HFFc6 (cell line): ENCODE measurements at regions not wholly inside any gene's neighbourhood (a gene's known extent, or its start where the extent isn't known, plus 50 kb on each side); places are given as distances from the start of the nearest gene placed in this dataset.

ENCODE experiments used
- DNase-seq: peaks from one replicate; pipeline ENCODE4 v3.0.0-alpha.2; 2018
- H3K27ac Mint-ChIP-seq: 2 replicates; pipeline ENCODE4 v1.8.0; 2020; ENCODE audit warnings: mild to moderate bottlenecking, mixed read lengths
- H3K27me3 Mint-ChIP-seq: 2 replicates; pipeline ENCODE4 v1.8.0; 2021; ENCODE audit warnings: mild to moderate bottlenecking, moderate library complexity, mixed read lengths; ENCODE audit not compliant: insufficient read depth
- H3K36me3 Mint-ChIP-seq: 2 replicates; pipeline ENCODE4 v1.8.0; 2021; ENCODE audit warnings: low read depth, mixed read lengths
- H3K4me1 Mint-ChIP-seq: 2 replicates; pipeline ENCODE4 v1.8.0; 2020; ENCODE audit warnings: low read depth, mixed read lengths
- H3K4me3 Mint-ChIP-seq: 2 replicates; pipeline ENCODE4 v1.8.0; 2020; ENCODE audit warnings: mild to moderate bottlenecking, moderate library complexity, mixed read lengths
- H3K9me3 Mint-ChIP-seq: 2 replicates; pipeline ENCODE4 v1.8.0; 2020; ENCODE audit warnings: mild to moderate bottlenecking, mixed read lengths
- TF ChIP-seq, protein P1 (sequence below): fragments of 200-600 bp; sonication (generic); IDR thresholded peaks from 2 replicates; pipeline ENCODE4 v1.5.0; 2021; ENCODE audit warnings: antibody characterized with exemption, mild to moderate bottlenecking

DNA sequence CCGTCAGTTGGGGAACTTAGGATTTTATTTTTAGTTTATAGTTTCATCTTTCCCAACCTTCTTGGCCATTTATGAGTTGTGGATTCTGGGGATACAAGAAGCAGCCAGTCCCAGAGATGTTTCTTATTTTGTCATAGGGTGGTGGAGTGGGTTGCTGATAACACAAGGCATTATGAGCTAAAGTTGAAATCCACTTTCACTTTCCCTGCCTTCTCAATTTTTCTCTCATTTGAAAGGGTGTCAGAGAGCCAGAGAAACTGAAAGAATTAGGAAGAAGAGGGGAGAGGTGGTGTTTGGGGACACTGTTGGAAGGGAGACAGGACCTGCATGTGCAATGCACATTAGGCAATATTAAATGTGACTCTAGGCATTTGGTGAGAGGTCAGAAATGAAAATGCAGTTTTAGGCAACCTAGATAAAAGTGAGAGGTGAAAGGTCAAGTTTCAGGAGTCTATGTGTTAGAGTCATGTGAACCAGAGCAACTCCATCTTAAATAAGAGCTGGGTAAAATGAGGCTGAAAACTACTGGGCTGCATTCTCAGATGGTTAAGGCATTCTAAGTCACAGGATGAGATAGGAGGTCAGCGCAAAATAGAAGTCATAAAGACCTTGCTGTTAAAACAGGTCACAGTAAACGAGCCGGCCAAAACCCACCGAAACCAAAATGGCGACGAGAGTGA, 71.1 kb upstream of the F3 start:
- H3K4me3 Mint-ChIP-seq: no peak overlapping the region
- peaks cover 13% of the 10 kb centered on the region for H3K36me3 Mint-ChIP-seq
- no peaks in the 10 kb centered on the region for H3K9me3 Mint-ChIP-seq
- peaks cover 65% of the 10 kb centered on the region for H3K4me1 Mint-ChIP-seq
- no peaks in the 10 kb centered on the region; the same call in none of the 2 replicates for H3K27me3 Mint-ChIP-seq
- no peak for DNase-seq
- H3K27ac Mint-ChIP-seq: peak overlapping the region; percentile 30; the same call in 1 of the 2 replicates
- TF ChIP-seq, protein P1, sequence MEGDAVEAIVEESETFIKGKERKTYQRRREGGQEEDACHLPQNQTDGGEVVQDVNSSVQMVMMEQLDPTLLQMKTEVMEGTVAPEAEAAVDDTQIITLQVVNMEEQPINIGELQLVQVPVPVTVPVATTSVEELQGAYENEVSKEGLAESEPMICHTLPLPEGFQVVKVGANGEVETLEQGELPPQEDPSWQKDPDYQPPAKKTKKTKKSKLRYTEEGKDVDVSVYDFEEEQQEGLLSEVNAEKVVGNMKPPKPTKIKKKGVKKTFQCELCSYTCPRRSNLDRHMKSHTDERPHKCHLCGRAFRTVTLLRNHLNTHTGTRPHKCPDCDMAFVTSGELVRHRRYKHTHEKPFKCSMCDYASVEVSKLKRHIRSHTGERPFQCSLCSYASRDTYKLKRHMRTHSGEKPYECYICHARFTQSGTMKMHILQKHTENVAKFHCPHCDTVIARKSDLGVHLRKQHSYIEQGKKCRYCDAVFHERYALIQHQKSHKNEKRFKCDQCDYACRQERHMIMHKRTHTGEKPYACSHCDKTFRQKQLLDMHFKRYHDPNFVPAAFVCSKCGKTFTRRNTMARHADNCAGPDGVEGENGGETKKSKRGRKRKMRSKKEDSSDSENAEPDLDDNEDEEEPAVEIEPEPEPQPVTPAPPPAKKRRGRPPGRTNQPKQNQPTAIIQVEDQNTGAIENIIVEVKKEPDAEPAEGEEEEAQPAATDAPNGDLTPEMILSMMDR: no peak

DNA sequence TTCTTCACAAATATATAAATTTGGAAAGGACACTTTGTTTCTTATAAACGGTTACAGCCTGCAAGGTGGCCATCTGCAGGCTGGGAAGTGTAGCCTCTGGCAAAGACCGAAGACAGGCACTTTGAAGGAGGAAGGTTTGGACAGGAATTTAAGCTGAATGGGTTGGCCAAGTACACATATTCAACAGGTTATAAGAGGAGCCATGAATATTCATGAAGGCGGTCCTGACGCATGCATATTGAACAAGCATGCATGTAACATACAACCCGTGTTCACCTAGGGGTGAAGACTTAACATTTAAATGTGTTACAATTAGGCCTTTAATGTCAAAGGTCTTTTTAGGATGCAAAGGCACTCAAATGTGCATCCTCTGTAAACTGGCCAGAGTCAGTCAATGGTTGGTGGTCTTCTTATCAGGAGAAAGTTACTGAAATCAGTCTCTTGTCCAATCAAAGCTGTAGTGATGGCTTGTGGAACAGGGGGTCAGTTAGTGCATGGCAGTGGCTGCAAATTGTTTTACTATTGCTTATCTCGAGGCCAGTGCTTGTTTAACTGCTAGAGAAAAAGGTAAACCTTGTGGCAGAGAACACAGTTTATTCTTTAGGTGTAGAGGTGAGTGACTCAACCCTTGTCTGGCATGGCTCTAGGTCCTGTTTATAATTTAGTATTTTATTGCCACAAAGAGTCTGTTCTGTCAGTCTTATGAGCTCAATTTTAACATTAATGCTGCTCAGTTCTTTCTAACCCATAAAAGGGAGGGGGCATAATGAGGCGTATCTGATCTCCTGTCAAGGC, 70.3 kb upstream of the F3 start:
- H3K4me3 Mint-ChIP-seq: no peak overlapping the region
- H3K27ac Mint-ChIP-seq: no peak overlapping the region
- no peaks in the 10 kb centered on the region for H3K9me3 Mint-ChIP-seq
- DNase-seq: no peak
- TF ChIP-seq, protein P1: no peak
- peaks cover 65% of the 10 kb centered on the region for H3K4me1 Mint-ChIP-seq
- H3K27me3 Mint-ChIP-seq: no peaks in the 10 kb centered on the region; the same call in none of the 2 replicates
- H3K36me3 Mint-ChIP-seq: peaks cover 13% of the 10 kb centered on the region

DNA sequence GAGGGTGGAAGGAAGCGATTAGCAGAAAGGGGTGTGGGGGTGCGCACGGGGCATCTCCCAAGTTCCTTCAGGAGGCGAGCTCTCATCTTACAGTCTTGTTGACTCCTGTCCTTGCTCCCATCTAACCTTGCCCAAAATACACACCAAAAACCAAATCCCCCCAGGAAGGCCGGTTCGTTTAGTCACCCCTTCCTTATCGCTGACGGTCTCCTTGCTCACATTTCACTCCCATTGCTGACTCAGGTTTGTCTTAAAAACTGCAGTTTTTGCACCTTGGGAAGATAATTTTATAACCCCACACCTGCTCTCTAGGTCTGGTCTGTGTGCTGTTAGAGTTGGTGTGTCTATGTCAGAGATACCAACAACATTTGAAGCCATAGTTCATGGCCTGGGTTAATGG, 68.1 kb upstream of the F3 start:
- H3K9me3 Mint-ChIP-seq: no peaks in the 10 kb centered on the region
- H3K4me3 Mint-ChIP-seq: peak overlapping the region; percentile 13; the same call in 1 of the 2 replicates
- H3K27ac Mint-ChIP-seq: peak overlapping the region; percentile 44; the same call in 1 of the 2 replicates
- TF ChIP-seq, protein P1: no peak
- H3K36me3 Mint-ChIP-seq: peaks cover 16% of the 10 kb centered on the region
- no peak for DNase-seq
- H3K27me3 Mint-ChIP-seq: no peaks in the 10 kb centered on the region; the same call in none of the 2 replicates
- H3K4me1 Mint-ChIP-seq: peaks cover 67% of the 10 kb centered on the region

DNA sequence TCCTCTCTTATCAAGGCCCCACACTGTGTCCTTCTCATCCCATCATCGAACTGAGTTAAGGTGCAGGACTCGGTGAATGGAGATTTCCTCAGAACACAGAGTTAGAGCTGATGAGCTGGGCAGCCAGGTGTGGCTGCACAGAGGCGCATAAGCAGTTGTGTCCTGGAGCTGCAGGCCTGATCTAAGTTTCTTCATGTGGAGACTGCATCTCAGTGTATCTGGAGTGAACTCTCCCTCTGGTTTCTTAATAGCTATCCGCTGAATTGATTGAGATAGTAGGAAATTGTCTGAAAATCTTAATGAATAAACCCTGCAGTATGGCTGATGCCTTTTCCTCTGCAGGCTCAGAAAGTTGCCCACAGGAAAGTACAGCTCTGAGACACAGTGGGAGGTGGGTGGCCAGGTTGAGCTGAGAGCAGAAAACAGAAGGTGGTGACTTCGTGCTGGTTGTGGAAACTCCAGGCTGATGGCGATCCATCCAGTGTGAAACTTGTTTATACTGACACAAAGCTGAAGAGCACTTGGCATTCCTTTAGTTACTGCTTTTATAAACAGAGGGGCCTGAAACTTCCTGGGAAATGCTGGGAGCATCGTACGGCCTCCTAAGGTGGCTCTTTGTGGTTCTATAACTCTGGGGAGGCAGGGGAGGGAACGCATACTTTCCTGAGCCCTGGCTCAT, 67.4 kb upstream of the F3 start:
- TF ChIP-seq, protein P1: no peak
- Mint-ChIP-seq H3K27me3 (no peaks in the 10 kb centered on the region; the same call in none of the 2 replicates), H3K36me3 (peaks cover 17% of the 10 kb centered on the region), H3K4me3 (peak overlapping the region; percentile 13; the same call in 1 of the 2 replicates), H3K4me1 (peaks cover 71% of the 10 kb centered on the region), H3K27ac (peak overlapping the region; percentile 44), H3K9me3 (no peaks in the 10 kb centered on the region)
- no peak for DNase-seq

DNA sequence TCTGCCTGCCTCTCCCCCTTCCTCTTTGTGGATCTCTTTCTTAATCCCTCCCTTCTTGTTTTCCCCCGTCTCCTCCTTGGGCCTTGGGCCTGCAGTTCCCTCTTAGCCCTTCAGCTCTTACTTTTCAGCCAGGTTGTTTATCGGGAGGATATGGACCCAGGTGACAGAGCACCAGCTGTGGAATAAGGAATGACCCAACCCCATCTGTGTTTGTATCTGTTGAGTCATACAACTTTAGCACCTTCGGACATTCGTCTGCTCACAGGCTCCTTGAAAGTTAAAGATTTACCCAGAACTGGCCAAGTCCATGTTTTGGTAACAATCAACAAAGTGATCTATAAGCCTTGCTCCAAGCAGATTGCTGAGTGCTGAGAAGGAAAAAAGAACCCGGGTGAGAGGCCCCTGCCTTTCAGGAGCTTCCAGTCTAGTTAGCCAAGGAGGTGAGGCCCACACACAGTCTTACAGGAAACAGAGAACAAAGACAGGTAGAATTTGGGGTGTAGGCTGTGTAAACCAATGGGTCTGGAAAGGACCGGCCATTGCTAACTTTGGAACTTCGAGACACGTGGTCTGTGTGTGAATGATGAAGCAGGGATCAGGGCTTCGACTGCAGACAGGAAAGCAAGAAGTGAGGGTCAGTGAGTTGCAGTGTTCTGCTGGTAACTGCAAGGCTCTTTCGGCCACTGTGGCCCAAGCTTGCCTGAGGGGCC, 66.7 kb upstream of the F3 start:
- no peak for DNase-seq
- Mint-ChIP-seq H3K4me1 (peaks cover 78% of the 10 kb centered on the region), H3K36me3 (peaks cover 17% of the 10 kb centered on the region), H3K9me3 (peaks cover 5% of the 10 kb centered on the region; the same call in 1 of the 2 replicates), H3K27ac (no peak overlapping the region; the same call in 1 of the 2 replicates), H3K4me3 (no peak overlapping the region), H3K27me3 (no peaks in the 10 kb centered on the region; the same call in none of the 2 replicates)
- TF ChIP-seq, protein P1: no peak
